Iris pigment epithelial cell (primary cell): ENCODE measurements at regions not wholly inside any gene's neighbourhood (a gene's known extent, or its start where the extent isn't known, plus 50 kb on each side); places are given as distances from the start of the nearest gene placed in this dataset.

Source experiments
- DNase-seq: peaks from one replicate; pipeline ENCODE4 v3.0.0-alpha.2; 2011; ENCODE audit warnings: low read depth

DNA sequence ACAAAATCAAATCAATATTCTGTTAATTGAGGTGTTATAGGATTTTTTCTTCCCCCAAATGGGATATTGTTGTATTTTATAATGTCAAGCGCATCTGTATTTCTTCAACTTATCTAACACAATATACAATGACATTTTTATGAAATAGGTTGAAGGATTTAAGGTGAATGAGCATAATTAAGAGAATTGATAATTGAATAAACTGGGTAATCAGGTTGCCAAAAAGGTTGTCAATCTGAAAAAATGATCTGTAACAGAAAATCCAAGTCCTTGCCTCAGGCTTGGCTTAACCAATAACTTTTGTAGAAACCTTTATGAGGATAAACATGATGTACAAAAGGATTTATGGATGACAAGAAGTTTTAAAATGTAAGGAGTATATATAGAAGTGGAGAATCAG lies 1101.7 kb upstream of the EYS start:
- DNase-seq, result no peak

DNA sequence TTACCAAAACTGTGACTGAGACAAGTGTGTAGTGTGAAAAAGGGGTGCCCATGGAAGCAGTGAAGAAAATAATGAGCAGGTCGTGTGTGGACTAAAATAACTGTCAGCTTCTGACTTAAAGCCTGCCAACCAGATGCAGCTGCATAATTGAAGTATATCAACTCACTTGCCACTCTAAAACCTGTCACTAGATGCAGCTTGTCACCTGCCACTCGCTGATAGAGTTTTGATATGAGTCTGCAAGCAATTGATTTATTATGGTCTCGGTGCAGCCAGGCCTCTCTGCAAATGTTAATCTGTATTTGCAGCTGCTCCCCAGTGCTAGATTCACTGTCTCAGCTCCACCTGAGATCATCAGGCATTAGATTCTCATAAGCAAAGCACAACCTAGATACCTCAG lies 1090.0 kb upstream of the EYS start:
- DNase-seq, result no peak

DNA sequence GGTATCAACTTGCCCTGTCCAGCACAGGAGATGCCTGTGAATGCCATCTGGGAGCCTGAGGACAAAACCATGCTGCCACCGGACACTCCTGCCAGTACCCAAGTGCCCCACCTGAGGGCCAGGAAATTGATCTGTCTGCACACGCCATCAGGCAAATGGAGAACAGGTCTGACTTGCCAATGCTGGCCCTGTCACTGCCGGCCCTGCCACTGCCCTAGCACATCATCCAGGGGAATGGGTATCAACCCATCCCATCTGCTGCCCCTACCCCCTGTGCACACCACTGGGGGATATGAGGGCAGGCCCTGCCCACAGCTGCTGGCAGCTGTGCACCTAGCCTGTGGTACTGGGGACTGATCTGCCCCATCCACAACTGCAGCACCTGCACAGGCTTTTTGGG lies 1081.6 kb upstream of the EYS start:
- DNase-seq, result no peak

DNA sequence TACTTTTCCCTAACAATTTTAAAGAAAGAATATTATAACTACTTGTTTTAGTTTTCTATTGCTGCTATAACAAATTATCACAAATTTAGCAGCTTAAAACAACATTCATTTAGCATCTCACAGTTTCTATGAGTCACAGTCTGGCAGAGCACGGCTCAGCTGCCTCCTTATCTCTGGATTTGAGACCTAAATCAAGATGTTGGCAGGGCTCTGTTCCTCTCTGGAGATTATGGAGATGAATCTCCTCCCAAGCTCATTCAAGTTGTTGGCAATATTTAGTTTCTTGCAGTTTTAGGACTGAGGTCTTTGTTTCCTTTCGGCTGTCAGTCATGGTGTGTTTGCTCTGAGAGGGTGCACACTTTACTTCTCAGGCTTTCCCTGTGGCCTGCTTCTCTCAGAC lies 1065.8 kb upstream of the EYS start:
- peak; percentile 70 for DNase-seq

DNA sequence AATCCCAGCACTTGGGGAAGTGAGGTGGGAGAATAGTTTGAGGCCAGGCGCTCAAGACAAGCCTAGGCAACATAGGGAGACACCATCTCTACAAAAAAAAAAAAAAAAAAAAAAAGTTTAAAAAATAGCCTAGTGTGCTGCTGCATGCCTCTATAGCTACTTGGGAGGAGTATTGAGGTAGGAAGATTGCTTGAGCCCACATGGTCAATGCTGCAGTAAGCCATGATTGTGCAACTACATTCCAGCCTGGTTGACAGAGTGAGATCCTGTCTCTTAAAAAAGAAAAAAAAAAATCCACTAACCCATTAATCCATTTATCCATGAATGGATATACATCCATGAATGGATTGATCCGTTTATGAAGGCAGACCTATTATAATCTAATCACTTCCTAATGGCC lies 1064.6 kb upstream of the EYS start:
- DNase-seq, result peak; percentile 61

DNA sequence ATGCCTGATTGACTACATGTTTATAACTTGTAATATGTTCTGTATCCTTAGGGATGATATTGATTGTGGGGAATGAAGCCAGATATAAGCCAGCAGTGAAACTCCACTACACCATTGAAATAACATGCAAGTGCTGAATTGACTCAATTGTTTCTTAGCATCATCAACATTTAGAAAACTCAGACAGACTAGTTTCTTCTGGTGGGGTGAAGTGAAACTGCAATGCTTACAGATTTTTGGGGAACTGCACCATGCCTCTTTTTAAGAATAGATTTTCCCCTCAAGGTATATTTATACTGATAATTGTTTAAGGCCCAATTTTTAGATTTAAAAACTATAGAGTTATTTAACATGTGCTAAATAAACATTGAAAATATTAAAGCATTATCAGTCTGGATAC lies 1044.6 kb upstream of the EYS start:
- no peak for DNase-seq

DNA sequence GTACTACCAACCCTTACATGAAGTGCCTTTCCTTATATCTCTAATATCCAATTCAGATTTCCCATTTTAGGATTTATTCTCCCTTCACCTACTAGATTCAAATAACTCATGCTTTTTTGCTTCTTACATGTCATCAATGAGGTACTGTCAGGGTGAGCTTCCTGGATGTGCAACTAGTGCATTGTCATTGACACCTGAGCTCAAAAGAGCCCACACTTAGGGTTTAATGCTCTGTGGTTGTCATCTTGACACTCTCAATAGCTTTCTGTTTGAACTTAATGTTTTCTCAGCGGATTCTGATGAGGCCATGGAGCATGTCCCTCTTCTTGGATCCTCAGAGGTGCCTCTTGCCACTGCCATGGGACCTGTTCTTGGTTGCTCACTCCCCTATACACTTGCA lies 1033.3 kb upstream of the EYS start:
- DNase-seq, result no peak

DNA sequence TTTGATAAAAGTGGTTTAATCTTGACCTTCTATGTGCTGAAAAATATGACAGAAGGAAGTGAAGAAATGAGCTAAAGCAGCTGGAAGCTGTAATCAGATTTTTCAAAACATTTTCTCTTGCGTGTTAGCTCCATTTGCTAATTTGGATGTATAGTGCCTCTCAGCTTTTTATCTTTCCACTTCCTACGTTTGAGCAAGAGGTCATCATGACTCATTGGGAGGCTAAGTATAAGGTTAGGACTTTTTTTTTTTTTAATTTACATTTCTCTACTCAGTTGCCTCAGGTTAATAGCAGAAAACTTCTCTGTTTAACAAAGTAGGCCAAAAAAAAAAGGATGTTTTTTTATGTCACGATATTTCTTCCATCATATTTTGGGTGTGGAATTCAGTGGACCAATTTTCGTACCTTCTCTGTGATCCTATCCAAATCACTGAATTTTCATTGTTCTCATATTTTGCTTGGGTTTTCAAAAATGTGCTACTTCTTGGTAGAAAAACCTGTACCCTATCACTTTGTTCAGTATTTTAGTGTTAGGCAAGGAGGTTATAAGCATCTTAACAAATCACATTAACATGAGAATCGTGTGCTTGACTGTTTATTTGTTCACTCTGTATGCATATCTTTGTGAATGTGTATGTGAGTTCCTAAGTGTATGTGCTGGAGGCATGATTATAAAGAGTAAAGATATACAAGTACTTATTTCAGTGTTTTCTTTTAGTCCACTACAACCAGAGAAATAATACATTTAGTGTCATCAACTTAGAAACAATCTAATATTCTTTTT lies 1028.3 kb upstream of the EYS start:
- DNase-seq, result peak; percentile 79

DNA sequence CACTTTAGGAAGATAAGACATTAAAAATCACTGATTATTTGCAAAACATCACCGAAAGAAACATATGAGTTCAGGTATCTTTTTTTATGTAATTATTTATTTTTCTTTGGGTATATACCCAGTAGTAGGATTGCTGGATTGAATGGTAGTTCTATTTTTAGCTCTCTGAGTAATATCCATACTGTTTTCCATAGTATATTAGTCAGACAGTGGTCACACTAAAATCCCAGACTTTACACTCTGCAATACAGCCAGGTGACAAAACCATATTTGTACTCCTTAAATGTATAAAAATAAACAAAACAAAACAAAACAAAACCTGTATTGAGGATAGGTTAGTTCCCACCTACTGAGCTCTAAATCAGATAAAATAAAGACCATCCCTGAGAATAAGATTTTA lies 1024.3 kb upstream of the EYS start:
- no peak for DNase-seq

DNA sequence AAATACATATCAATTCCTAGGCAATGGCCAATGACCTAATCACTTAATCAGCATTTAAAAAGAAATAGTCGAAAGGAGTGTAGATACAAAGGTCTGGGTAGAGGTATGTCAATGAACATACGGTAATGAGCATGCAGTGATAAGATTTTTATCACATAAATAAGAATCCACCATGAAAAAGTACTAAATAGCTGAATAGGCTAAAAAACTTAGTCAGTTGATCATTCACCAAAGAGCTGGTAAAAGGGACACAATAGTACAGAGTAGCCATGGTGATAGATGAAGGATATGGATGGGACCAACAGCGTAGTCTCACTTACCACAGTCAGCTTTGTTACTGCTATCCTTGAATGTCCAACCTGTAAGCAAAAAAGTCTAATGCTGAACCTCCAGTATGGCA lies 1018.6 kb upstream of the EYS start:
- DNase-seq, result no peak

DNA sequence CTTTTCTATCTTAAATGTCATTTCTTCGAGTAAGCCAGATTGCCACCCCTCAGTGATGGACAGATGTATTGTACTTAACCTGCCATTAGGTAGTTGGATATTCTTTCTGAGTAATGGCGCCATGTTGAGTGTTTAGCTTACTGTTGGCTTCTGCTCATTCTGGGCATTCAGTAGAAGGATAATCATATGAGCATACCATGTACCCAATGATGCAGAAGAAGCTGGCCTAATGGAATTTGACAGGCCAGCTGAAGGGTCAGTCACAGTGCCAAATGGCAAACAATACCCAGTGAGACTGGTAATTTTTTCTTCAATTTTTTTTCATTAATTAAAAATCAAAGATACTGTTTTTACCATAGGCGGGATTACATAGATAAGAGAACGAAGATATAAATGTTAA lies 1010.8 kb upstream of the EYS start:
- DNase-seq, result no peak

DNA sequence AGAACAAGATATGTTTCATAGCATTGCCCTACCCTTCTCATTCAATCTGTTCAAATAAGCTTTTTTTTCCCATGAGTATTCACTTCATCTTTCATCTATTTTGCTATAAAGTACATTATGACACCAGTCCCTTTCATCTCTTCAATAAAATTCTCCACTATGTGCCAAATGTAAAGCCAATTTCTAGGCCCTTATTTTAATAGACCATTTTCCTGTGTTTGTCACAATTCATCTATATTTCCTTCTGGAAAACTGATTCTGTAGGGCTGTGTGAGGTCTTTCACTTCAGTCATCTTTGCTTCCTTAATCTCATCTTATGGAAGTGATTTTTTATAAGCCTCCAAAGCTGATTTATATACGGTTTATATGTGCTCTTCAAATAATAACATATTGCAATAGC lies 992.4 kb upstream of the EYS start:
- no peak for DNase-seq

DNA sequence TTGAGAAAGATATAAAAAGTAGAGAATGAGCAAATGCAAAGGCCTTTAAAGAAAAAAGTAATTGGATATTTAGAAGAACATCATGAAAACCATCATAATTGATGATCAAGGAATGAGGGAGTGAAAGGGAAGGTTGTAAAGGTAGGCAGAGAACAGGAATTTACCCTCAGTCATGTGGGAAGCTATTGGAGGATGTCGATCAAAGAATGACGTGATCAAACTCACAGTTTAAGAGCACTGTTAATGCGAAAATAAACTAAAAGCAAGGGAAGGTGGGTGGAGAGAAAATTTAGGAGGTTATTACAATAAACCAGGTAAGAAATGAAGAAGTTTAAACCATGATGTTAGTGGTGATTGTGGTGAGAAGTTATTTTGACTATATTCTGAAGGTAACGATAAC lies 982.6 kb upstream of the EYS start:
- DNase-seq, result no peak

DNA sequence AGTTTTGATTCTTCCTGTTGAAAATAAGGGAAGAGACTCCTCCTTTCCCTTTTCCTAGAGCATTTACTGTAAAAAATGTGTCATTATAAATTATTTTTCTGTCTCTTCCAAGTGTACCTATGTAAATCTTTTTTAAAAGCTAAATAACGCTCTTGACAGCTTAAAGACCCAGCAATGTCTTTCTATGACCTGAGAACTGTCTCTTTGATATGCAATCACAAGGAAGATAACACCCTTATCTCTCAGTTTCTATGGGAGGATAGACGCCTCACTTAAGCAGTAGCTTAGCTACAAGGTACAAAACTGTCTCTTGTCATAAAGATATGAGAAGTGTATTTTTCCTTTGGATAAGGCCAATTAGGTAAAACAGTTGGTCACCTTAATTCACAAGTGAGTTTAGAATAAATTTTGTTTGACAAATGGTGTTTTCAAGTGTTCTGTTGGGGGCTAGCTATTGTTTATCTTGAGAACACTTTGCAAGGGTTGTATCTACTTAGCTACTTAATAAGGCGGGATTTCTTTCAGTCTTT lies 980.6 kb upstream of the EYS start:
- no peak for DNase-seq

DNA sequence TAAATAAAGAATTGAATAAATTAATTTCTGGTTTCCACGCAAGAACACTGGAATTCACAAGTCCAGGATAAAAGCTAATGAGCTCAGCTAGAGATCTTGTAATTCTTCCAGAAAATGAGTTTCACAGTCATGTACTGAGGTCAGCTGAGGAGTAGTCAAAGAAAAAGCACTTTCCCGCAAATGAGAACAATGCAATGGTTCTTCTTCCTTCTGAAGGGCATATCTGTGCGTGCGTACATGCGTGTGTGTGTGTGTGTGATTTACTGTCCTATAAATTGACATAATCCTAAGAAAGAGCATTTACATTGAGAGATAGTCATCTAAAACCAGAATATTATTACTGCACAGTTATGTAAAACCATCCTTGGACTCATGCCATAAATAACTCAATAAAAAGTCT lies 968.9 kb upstream of the EYS start:
- peak; percentile 9 for DNase-seq

DNA sequence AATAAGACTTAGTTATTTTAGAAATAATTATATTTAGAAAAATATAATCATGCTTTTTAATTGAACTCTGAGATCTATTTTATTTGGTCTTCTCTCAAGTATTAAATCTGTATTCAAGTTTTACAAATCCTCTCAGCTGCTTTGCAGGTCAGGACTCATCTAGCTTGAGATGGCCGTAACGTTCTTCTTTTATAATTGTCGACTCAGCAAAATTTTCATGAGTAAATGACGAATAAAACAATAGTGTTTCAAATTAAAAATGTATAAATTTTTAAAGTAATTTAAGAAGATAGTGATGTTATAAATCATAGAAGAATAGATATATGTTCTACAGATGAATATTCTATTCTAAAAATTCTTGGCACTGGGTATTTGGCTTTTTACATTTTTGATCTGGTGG lies 957.1 kb upstream of the EYS start:
- DNase-seq, result no peak

DNA sequence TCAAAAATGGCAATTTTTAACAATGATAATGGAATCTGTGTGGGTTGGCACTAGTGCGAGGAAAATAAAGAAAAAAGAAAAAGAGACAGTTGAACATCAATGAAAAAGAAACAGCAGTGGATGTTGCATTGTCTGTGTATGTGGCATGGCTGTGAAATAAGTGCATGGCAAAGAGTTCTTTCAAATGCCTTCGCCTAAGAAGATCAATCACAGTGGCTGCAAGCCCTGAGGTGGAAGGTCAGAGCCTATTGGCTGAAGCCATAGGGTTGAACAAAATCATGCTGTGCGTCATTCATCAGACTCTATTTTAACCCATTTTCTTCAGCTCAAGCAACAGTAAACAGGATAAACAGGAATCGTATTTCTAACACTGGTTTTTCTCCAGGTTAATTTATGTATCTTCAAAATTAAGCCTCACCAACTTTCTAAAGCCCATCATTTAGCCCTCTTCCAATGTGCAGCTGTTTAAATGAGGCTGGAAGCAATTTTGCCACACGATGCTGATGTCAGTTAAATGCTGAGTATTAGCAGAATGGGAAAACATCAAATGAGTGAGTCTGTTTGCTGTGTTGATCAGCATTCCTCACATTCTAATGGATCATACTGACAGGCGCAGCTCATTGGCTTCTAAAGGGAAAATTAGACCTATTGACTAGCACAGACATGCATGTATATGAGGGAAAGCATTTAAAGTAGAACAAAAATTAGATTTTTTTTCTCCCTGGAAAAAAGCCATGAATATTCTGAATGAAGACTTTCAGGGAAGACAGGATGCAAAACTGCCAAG lies 955.9 kb upstream of the EYS start:
- DNase-seq, result peak; percentile 1

DNA sequence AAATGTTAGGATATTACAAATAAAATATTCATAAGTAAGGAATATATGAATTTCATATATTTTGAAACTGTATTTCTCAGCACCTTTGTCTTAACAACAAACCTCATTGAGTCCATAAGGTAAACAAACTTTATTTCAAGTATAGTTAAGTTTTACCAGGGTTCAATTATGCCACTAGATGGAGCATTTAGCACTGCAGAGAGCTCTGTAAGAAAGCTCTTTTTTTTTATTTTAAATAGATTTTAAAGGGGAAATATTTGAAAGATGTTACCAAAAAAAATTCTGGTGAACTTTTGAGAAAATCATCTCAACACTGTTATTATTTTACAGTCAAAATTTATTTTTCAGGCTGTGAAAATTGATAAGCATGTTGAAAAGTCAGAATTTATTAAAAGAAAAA lies 955.2 kb upstream of the EYS start:
- DNase-seq, result peak; percentile 37

DNA sequence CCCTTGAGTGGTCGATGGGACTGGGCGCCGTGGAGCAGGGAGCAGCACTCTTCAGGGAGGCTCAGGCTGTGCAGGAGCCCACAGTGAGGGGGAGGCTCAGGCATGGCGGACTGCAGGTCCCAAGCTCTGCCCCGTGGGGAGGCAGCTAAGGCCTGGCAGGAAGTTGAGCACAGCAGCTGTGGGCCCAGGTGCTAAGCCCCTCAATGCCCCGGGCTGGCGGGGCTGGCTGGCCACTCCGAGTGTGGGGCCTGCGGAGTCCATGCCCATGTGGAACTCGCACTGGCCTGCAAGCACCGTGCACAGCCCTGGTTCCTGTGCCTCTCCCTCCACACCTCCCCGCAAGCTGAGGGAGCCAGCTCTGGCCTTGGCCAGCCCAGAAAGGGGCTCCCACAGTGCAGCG lies 948.4 kb upstream of the EYS start:
- DNase-seq, result no peak

DNA sequence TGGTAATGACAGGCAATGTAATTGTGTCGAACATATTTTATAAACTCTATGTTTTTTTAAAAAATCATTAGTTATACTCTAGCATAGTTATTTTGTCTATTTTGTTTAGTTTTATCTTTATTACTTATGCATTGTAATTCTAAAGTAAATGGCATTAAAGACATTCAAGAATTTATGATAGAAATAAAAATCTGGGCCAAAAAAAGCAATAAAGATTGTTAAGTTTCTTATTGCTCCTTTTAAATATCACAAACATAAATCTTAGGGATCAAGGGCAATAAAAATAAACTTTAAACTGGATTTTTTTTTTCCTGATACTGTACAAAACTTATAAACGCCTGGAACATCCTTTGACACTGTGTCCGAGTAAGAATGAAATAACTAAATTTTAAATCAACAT lies 931.5 kb upstream of the EYS start:
- DNase-seq, result no peak

DNA sequence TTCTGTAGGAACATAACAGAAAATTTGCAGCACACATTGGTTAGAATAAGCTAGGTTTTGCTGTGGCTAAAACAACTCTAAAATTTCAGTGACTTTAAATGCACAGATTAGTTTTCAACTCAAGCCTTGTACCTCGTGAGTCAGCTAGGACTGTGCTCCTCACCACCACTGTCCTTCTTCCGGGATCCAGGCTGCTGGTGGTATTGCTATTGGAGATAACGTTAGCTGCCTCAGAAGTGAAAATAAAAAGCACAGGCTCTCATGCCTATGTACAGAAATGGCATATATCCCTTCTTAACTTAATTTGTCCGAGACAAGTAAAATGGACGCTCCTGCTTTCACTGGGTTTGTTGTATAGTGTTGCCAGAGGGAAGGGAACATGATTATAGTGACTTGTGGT lies 931.1 kb upstream of the EYS start:
- DNase-seq, result peak; percentile 14

DNA sequence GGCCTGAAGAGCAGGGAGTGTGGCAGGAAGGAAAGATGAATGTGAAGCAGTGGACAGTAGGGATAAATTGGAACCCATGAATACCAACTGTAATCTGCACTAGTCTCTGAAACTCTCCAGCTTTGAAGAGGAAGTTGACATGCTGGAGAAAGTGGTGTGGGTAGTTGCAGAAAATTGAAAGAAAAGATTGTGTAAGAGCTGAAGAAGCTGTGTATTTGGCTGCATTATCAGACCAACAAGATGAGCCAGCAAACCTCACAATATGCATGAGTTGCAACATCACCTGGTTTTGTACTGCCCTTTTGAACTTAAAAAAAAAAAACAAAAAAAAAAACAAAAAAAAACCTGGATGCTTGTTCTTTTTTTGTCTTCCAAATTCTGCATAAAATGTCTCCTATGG lies 921.9 kb upstream of the EYS start:
- DNase-seq, result peak; percentile 78

DNA sequence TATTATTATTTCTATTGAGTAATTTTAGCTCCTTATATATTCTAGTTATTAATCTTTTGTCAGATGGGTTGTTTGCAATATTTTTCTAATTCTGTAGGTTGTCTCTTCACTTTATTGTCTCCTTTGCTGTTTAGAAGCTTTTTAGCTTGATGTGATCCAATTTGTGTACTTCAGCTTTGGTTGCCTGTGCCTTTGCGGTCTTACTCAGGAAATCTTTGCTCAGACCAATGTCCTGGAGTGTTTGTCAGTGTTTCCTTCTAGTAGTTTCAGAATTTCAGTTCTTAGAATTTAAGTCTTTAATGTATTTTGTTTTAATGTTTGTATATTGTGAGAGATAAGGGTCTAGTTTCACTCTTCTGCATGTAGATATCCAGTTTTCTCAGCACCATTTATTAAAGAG lies 916.0 kb upstream of the EYS start:
- DNase-seq, result no peak

DNA sequence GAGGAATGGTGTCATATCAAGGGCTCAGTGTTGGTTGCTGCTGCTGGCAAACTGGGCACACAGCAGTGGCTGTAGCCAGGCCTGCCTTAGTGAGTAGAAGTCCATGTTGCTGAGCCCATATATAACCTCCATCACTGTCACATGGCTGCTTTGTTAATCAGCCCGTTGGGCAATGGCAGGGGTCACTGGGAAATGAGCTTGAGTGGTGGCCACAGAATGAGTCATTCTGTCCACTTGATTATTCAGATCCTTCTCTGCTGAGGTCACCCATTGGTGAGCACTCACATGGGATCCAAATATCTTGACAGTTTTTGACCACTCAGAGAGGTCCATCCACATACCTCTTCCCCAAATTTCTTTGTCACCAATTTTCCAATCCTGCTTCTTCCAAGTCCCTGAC lies 898.9 kb upstream of the EYS start:
- peak; percentile 61 for DNase-seq
